ENCODE measurements at regions not wholly inside any gene's neighbourhood (a gene's known extent, or its start where the extent isn't known, plus 50 kb on each side); places are given as distances from the start of the nearest gene placed in this dataset.

DNA sequence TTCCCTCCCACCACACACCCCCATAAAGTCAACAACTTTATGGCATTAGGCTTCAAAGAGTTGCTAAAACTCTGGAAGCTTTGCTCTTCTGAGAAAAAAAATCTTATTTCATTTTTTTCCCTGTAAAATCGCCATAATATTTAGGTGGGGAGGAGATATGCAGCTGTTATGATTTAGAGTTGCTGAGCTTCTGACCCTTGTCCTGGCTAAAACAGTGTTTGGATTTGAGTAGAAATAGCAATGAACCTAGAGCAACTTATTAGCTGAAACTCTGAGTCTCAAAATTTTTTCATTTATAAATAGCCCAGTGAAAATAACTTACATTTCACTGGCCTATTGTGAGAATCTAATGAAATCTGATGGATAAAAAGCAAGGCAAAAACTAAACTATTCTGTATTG, 482.8 kb upstream of the NFIA start:
- TF ChIP-seq ZBTB7A (tag by site-specific recombination; IDR thresholded peaks at IDR 0.05; ENCODE audit: low read depth) (no peak), ZNF248 (tag by site-specific recombination; IDR thresholded peaks at IDR 0.05) (no peak), SP7 (tag by site-specific recombination; IDR thresholded peaks at IDR 0.05) (no peak), ZNF830 (tag by site-specific recombination; IDR thresholded peaks at IDR 0.05; ENCODE audit: low read depth) (no peak)
- TF ChIP-seq, protein P1, sequence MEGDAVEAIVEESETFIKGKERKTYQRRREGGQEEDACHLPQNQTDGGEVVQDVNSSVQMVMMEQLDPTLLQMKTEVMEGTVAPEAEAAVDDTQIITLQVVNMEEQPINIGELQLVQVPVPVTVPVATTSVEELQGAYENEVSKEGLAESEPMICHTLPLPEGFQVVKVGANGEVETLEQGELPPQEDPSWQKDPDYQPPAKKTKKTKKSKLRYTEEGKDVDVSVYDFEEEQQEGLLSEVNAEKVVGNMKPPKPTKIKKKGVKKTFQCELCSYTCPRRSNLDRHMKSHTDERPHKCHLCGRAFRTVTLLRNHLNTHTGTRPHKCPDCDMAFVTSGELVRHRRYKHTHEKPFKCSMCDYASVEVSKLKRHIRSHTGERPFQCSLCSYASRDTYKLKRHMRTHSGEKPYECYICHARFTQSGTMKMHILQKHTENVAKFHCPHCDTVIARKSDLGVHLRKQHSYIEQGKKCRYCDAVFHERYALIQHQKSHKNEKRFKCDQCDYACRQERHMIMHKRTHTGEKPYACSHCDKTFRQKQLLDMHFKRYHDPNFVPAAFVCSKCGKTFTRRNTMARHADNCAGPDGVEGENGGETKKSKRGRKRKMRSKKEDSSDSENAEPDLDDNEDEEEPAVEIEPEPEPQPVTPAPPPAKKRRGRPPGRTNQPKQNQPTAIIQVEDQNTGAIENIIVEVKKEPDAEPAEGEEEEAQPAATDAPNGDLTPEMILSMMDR (tag by site-specific recombination; IDR thresholded peaks at IDR 0.05): no peak

Measured in HEK293 (cell line).